Transverse colon (tissue), 4 donors: ENCODE measurements at regions not wholly inside any gene's neighbourhood (a gene's known extent, or its start where the extent isn't known, plus 50 kb on each side); places are given as distances from the start of the nearest gene placed in this dataset.

ENCODE experiments used
- DNase-seq: peaks from one replicate; pipeline ENCODE4 v3.0.0-alpha.2; 2019
- H3K27ac ChIP-seq, 4 donors: fragments of 200-600 bp; sonication (generic); 2 replicates each; pipeline ENCODE4 v1.5.1; 2016 to 2018; ENCODE audit warnings: inconsistent platforms in 4 of 4
- H3K27me3 ChIP-seq: fragments of 200-600 bp; sonication (generic); 2 replicates; pipeline ENCODE4 v1.5.1; 2017; ENCODE audit warnings: inconsistent platforms
- H3K36me3 ChIP-seq, 4 donors: fragments of 200-600 bp; sonication (generic); 2 replicates each; pipeline ENCODE4 v1.5.1; 2017 to 2019; ENCODE audit warnings: inconsistent platforms in 4 of 4
- H3K4me1 ChIP-seq, 4 donors: fragments of 200-600 bp; sonication (generic); 2 replicates each; pipeline ENCODE4 v1.5.1; 2017 to 2020; ENCODE audit warnings: inconsistent platforms in 4 of 4
- H3K4me3 ChIP-seq, 4 donors: fragments of 200-600 bp; sonication (generic); 1 replicate in 1 of 4; 2 replicates in 3 of 4; pipeline versions ENCODE4 v1.5.1 to v1.6.1; 2017 to 2019; ENCODE audit warnings: inconsistent platforms in 4 of 4
- H3K9me3 ChIP-seq, 2 donors: fragments of 200-600 bp; sonication (generic); 2 replicates each; pipeline ENCODE4 v1.5.1; 2017 to 2019; ENCODE audit warnings: inconsistent platforms in 2 of 2
- CTCF ChIP-seq, 5 experiments: fragments of 200-600 bp in 3 of 5; fragments of 450-650 bp in 2 of 5; sonication (generic) in 3 of 5; IDR thresholded peaks; 1 replicate in 2 of 5; 2 replicates in 3 of 5; pipeline ENCODE4 v1.5.1; 2016 to 2017; ENCODE audit warnings: antibody characterized with exemption in 5 of 5, inconsistent platforms in 3 of 5, mild to moderate bottlenecking in 2 of 5, moderate library complexity in 1 of 5
- EP300 ChIP-seq: sonication (generic); formaldehyde crosslinking; IDR thresholded peaks from one replicate; pipeline ENCODE4 v1.6.1; 2017; ENCODE audit warnings: antibody characterized with exemption, low read depth
- POLR2A ChIP-seq: fragments of 450-650 bp; IDR thresholded peaks from one replicate; pipeline ENCODE4 v1.6.1; 2016; ENCODE audit warnings: antibody characterized with exemption, mild to moderate bottlenecking, moderate library complexity
- POLR2AphosphoS5 ChIP-seq, 3 donors: sonication (generic); formaldehyde crosslinking; IDR thresholded peaks; one replicate each; pipeline ENCODE4 v1.6.1; 2016; ENCODE audit warnings: antibody characterized with exemption in 3 of 3
- WGBS, 2 donors: methylation state at CpG; one replicate each; pipeline ENCODE4 v1.1.5; 2018; ENCODE audit warnings: low coverage in 1 of 2; 5-methylcytosine and 5-hydroxymethylcytosine counted together
- in situ Hi-C, 4 donors: fragments of 200-750 bp; cut with MboI; loops; one replicate each; pipeline versions ENCODE4 v1.15.0 to v1.15.1; 2017; ENCODE audit warnings: low sequenced_read_pairs in 3 of 4, low pct_ligation_motif_present in 1 of 4, low pct_unique_long_range_greater_than_20kb in 1 of 4
- intact Hi-C: fragments of 100-400 bp; cut with DNase I; formaldehyde crosslinking; loops from one replicate; pipeline ENCODE4 v1.15.1; 2023; ENCODE audit warnings: low total_unique reads

GRCh38 chr2:35508601-35509000 is 847.0 kb upstream of the CRIM1 start:
- 86 to 92% methylated on average over 2 of the region's 2 CpGs for WGBS, 2 donors
- H3K27me3 ChIP-seq = no peaks in the 10 kb centered on the region
- H3K9me3 ChIP-seq = peaks cover 0 to 4% of the 10 kb centered on the region in 2 donors
- H3K27ac ChIP-seq = no peak overlapping the region
- no peak overlapping the region for H3K4me3 ChIP-seq
- in situ Hi-C loops (no loop called here), intact Hi-C loops (no loop called here)
- no peak for DNase-seq
- TF ChIP-seq CTCF (IDR thresholded peaks at IDR 0.05) = no peak
- no peak for TF ChIP-seq POLR2AphosphoS5 (IDR thresholded peaks at IDR 0.05)
- no peak for TF ChIP-seq POLR2A
- TF ChIP-seq EP300 = no peak
- H3K4me1 ChIP-seq = no peaks in the 10 kb centered on the region
- no peaks in the 10 kb centered on the region for H3K36me3 ChIP-seq

GRCh38 chr2:35504419-35504818 is 851.2 kb upstream of the CRIM1 start:
- no peak for DNase-seq
- no peak for TF ChIP-seq CTCF (IDR thresholded peaks at IDR 0.05)
- no peak for TF ChIP-seq POLR2A
- TF ChIP-seq POLR2AphosphoS5 (IDR thresholded peaks at IDR 0.05) = no peak
- TF ChIP-seq EP300 = no peak
- no peaks in the 10 kb centered on the region for H3K9me3 ChIP-seq
- in situ Hi-C loops = no loop called here
- WGBS, 2 donors = 74 to 82% methylated on average over 3 of the region's 3 CpGs
- intact Hi-C loops = no loop called here
- no peaks in the 10 kb centered on the region for H3K36me3 ChIP-seq
- H3K27me3 ChIP-seq = no peaks in the 10 kb centered on the region
- no peak overlapping the region for H3K27ac ChIP-seq
- H3K4me3 ChIP-seq = no peak overlapping the region
- no peaks in the 10 kb centered on the region for H3K4me1 ChIP-seq

GRCh38 chr2:35503738-35504199 is 851.8 kb upstream of the CRIM1 start:
- WGBS, 2 donors = 59 to 69% methylated on average over 1 of the region's 1 CpG
- no peak overlapping the region for H3K27ac ChIP-seq
- DNase-seq = no peak

GRCh38 chr2:35503311-35503710 is 852.3 kb upstream of the CRIM1 start:
- Histone ChIP-seq H3K27ac (no peak overlapping the region), H3K27me3 (no peaks in the 10 kb centered on the region), H3K36me3 (no peaks in the 10 kb centered on the region), H3K4me1 (no peaks in the 10 kb centered on the region), H3K9me3 (no peaks in the 10 kb centered on the region), H3K4me3 (no peak overlapping the region)
- intact Hi-C loops = no loop called here
- TF ChIP-seq POLR2A (no peak), EP300 (no peak), POLR2AphosphoS5 (IDR thresholded peaks at IDR 0.05) (no peak), CTCF (IDR thresholded peaks at IDR 0.05) (no peak)
- DNase-seq = no peak
- in situ Hi-C loops = no loop called here
- 55 to 81% methylated on average over 3 of the region's 3 CpGs for WGBS, 2 donors

More at GRCh38 chr2:35503738-35504199, 851.8 kb upstream of the CRIM1 start:
- TF ChIP-seq CTCF (IDR thresholded peaks at IDR 0.05) (no peak), POLR2AphosphoS5 (IDR thresholded peaks at IDR 0.05) (no peak), POLR2A (no peak)
- no peaks in the 10 kb centered on the region for H3K4me1 ChIP-seq
- H3K4me3 ChIP-seq = no peak overlapping the region
- intact Hi-C loops = no loop called here
- no peaks in the 10 kb centered on the region for H3K36me3 ChIP-seq
- H3K9me3 ChIP-seq = no peaks in the 10 kb centered on the region
- H3K27me3 ChIP-seq = no peaks in the 10 kb centered on the region
- in situ Hi-C loops = no loop called here
